ENCODE measurements at regions not wholly inside any gene's neighbourhood (a gene's known extent, or its start where the extent isn't known, plus 50 kb on each side); places are given as distances from the start of the nearest gene placed in this dataset.
"Not testable (repeated sequence)": the region's sequence is repeated elsewhere in the genome, so short reads cannot be mapped to it uniquely, and the experiment has no call there.

DNA sequence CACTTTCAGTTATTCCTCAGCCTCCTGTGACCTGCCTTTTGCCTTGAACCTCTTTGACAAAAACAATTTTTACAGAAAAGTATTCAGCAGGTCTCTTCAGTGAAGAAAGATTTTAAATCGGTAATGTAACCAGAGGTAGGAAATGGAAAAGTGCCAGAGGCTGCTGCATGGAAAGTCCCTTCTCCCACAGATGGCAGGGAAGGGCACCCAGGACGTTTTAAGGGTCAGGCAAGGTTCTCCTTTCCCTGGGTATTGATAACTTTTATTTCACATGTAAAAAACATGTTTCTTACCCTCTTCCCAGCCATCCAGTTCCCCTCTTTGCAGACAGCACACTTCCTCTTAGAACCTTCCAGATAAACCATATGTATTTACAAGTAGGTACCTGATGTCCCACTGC, 185.6 kb downstream of the OR4M2 start:
- H3K27me3 ChIP-seq (ENCODE audit: low read length): no peaks in the 10 kb centered on the region
- no peaks in the 10 kb centered on the region for H3K36me3 ChIP-seq (ENCODE audit: insufficient read depth, low read length)
- H3K9me2 ChIP-seq (replicated peaks; ENCODE audit: insufficient read depth, low read length): no peaks in the 10 kb centered on the region
- H4K20me1 ChIP-seq (ENCODE audit: insufficient read depth, low read depth, low read length): no peaks in the 10 kb centered on the region
- H3K4me1 ChIP-seq (ENCODE audit: low read length): no peaks in the 10 kb centered on the region
- DNase-seq: no peak
- H3K9ac ChIP-seq (ENCODE audit: low read length): no peak overlapping the region
- H3K27ac ChIP-seq (ENCODE audit: low read length): no peak overlapping the region
- no peak overlapping the region for H3K4me2 ChIP-seq (ENCODE audit: low read depth, low read length, poor library complexity, severe bottlenecking)
- no peak overlapping the region for H2AFZ ChIP-seq (ENCODE audit: low read length)
- no peaks in the 10 kb centered on the region for H3K79me2 ChIP-seq (ENCODE audit: low read length)
- no peaks in the 10 kb centered on the region for H3K9me3 ChIP-seq (ENCODE audit: low read length)
- H3K4me3 ChIP-seq (ENCODE audit: low read length): no peak overlapping the region

DNA sequence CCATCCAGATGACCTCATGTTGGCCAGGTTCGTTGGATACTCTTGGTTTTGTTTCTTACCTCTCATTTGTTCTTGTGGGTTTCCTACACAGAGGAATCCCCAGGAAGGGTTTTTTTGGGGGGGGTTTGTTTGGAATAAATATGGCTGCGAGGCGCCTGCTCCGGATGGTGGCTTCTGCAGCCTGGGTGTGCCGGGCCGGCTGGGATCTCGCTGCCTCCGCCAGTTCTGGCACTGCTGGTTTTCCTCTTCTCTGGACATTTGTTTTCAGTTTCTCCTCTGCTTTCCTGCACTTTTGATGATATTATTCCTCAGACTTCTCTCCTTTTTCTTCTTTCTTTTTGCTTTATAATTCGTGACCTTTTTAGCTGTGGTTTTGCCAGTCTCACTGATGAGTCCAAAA, 187.4 kb downstream of the OR4M2 start:
- Histone ChIP-seq H3K27ac (ENCODE audit: low read length) (no peak overlapping the region), H3K4me1 (ENCODE audit: low read length) (no peaks in the 10 kb centered on the region), H3K9ac (ENCODE audit: low read length) (no peak overlapping the region), H3K9me2 (replicated peaks; ENCODE audit: insufficient read depth, low read length) (no peaks in the 10 kb centered on the region), H3K4me2 (ENCODE audit: low read depth, low read length, poor library complexity, severe bottlenecking) (no peak overlapping the region), H3K4me3 (ENCODE audit: low read length) (no peak overlapping the region), H3K27me3 (ENCODE audit: low read length) (no peaks in the 10 kb centered on the region), H3K36me3 (ENCODE audit: insufficient read depth, low read length) (no peaks in the 10 kb centered on the region), H3K9me3 (ENCODE audit: low read length) (no peaks in the 10 kb centered on the region), H4K20me1 (ENCODE audit: insufficient read depth, low read depth, low read length) (no peaks in the 10 kb centered on the region), H3K79me2 (ENCODE audit: low read length) (no peaks in the 10 kb centered on the region), H2AFZ (ENCODE audit: low read length) (no peak overlapping the region)
- no peak for DNase-seq

DNA sequence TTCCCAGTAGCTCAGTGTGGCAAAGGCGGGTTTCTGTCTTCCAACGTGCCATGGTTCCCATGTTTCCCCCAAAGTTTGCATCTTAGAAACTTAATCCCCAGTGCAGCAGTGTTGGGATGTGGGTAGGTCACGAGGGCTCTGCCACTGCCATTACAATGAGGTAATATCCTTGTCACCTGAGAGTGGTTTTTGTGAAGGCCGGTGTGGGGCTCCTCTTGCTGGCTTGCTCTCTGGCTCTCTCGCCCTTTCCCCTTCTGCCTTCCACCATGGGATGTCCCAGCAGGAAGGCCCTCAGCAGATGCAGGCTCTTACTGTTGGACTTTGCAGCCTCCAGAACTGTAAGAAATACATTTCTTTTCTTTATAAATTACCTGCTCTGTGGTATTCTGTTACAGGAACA, 187.9 kb downstream of the OR4M2 start:
- DNase-seq; H3K4me3 ChIP-seq (ENCODE audit: low read length); H3K9me2 ChIP-seq (replicated peaks; ENCODE audit: insufficient read depth, low read length); H3K4me2 ChIP-seq (ENCODE audit: low read depth, low read length, poor library complexity, severe bottlenecking); H2AFZ ChIP-seq (ENCODE audit: low read length); H3K79me2 ChIP-seq (ENCODE audit: low read length); H3K27me3 ChIP-seq (ENCODE audit: low read length); H3K4me1 ChIP-seq (ENCODE audit: low read length); H3K9me3 ChIP-seq (ENCODE audit: low read length); H4K20me1 ChIP-seq (ENCODE audit: insufficient read depth, low read depth, low read length); H3K9ac ChIP-seq (ENCODE audit: low read length); H3K36me3 ChIP-seq (ENCODE audit: insufficient read depth, low read length); H3K27ac ChIP-seq (ENCODE audit: low read length): not testable (repeated sequence)

DNA sequence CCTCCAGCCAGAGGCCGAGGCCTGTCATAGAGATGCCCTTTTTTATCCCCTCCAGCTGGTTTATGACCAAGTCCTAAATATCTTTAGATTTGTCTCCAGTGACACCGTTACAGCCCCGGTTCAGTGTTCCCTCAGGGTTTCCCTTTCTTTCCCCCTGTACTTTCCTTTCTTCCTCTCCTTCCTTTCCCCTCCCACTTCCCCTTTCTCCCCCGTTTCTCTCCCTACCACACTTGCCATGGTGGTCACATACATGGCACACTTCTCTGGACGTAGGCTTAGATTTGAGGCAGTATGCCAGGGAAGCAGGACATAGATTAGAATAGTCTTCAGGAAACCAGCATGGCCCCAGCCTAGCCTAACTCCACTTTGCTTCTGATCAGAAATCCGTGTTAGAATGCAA, 188.3 kb downstream of the OR4M2 start:
- not testable (repeated sequence) for H3K4me1 ChIP-seq (ENCODE audit: low read length); H3K79me2 ChIP-seq (ENCODE audit: low read length); H3K27ac ChIP-seq (ENCODE audit: low read length); H3K9ac ChIP-seq (ENCODE audit: low read length); H4K20me1 ChIP-seq (ENCODE audit: insufficient read depth, low read depth, low read length); H3K9me2 ChIP-seq (replicated peaks; ENCODE audit: insufficient read depth, low read length); H3K27me3 ChIP-seq (ENCODE audit: low read length); DNase-seq; H3K4me3 ChIP-seq (ENCODE audit: low read length); H3K9me3 ChIP-seq (ENCODE audit: low read length); H2AFZ ChIP-seq (ENCODE audit: low read length); H3K4me2 ChIP-seq (ENCODE audit: low read depth, low read length, poor library complexity, severe bottlenecking); H3K36me3 ChIP-seq (ENCODE audit: insufficient read depth, low read length)

DNA sequence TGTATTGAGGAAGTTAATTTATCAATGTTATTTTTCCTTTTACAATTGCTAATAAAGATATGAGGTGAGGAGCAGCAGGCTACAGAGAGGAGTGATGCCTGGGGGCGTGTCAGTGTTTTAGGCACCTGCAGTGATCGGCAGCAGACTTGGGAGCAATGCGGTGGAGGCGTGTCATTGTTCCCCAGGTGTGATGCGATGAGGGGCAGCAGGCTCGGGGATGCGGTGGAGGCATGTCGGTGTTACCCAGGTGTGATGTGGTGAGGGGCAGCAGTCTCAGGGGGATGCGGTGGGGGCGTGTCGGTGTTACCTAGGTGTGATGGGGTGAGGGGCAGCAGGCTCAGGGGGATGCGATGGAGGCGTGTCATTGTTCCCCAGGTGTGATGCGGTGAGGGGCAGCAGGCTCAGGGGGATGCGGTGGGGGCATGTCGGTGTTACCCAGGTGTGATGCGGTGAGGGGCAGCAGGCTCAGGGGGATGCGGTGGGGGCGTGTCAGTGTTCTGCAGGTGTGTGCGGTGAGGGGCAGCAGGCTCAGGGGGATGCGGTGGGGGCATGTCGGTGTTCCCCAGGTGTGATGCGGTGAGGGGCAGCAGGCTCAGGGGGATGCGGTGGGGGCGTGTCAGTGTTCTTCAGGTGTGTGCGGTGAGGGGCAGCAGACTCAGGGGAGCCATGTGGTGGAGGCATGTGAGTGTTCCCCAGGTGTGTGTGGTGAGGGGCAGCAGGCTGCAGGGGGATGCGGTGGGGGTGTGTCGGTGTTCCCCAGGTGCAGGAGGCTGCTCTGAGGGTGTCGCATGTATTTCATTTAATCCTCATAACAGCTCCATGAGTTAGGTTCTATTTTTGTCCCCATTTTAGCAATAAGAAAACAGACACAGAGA, 186.2 kb upstream of the GOLGA6L22 start:
- not testable (repeated sequence) for H3K9me3 ChIP-seq (ENCODE audit: low read length); H3K27me3 ChIP-seq (ENCODE audit: low read length); H4K20me1 ChIP-seq (ENCODE audit: insufficient read depth, low read depth, low read length); H3K4me2 ChIP-seq (ENCODE audit: low read depth, low read length, poor library complexity, severe bottlenecking); H3K36me3 ChIP-seq (ENCODE audit: insufficient read depth, low read length); H3K79me2 ChIP-seq (ENCODE audit: low read length); H3K4me3 ChIP-seq (ENCODE audit: low read length); H3K9ac ChIP-seq (ENCODE audit: low read length); H3K9me2 ChIP-seq (replicated peaks; ENCODE audit: insufficient read depth, low read length); H3K27ac ChIP-seq (ENCODE audit: low read length); H2AFZ ChIP-seq (ENCODE audit: low read length); DNase-seq; H3K4me1 ChIP-seq (ENCODE audit: low read length)

DNA sequence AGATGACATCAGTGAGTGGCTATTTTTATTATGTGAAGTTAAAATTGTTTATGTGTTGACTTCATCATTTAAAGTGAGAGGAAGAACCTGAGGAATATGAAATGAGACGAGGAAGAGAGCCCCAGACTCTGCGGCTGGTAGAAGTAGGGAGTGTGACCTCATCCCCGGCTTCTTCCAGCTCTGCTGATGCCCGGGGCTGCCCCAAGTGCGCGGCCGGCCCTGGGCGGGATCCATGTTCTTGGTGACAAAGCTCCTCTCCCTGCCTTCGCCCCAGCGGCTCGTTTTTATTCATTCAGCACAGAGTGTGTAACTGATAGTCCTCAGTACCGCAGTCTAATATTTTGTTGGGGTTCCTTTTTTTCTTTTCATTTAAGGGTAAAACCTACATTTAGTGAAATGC, 185.5 kb upstream of the GOLGA6L22 start:
- not testable (repeated sequence) for H4K20me1 ChIP-seq (ENCODE audit: insufficient read depth, low read depth, low read length); H3K4me2 ChIP-seq (ENCODE audit: low read depth, low read length, poor library complexity, severe bottlenecking); H3K4me3 ChIP-seq (ENCODE audit: low read length); H3K9me2 ChIP-seq (replicated peaks; ENCODE audit: insufficient read depth, low read length); H3K9me3 ChIP-seq (ENCODE audit: low read length); DNase-seq; H3K4me1 ChIP-seq (ENCODE audit: low read length); H3K27ac ChIP-seq (ENCODE audit: low read length); H3K36me3 ChIP-seq (ENCODE audit: insufficient read depth, low read length); H3K79me2 ChIP-seq (ENCODE audit: low read length); H2AFZ ChIP-seq (ENCODE audit: low read length); H3K9ac ChIP-seq (ENCODE audit: low read length); H3K27me3 ChIP-seq (ENCODE audit: low read length)

DNA sequence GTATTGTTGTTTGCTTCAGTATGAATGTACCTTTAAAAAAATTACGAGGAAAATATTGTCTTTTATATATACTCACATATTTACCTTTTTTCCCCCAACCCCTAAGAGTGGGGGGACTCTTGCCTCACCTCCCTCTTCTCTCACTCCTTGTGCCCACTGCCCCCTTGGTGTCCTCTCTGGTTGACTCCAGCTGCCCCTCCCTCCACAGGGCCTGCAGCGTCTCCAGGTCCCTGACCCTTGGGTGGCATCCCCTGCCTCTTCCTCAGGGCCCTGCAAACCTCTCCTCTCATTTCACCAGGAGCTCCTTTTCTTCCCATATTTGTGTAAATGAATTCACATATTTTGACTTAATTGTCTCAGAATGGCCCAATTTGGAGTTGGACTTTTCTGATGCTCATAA, 184.3 kb upstream of the GOLGA6L22 start:
- not testable (repeated sequence) for H3K27ac ChIP-seq (ENCODE audit: low read length); H3K4me1 ChIP-seq (ENCODE audit: low read length); H3K9me3 ChIP-seq (ENCODE audit: low read length); H3K9ac ChIP-seq (ENCODE audit: low read length); H3K4me3 ChIP-seq (ENCODE audit: low read length); H2AFZ ChIP-seq (ENCODE audit: low read length); H3K27me3 ChIP-seq (ENCODE audit: low read length); H3K36me3 ChIP-seq (ENCODE audit: insufficient read depth, low read length); H3K4me2 ChIP-seq (ENCODE audit: low read depth, low read length, poor library complexity, severe bottlenecking); DNase-seq; H3K79me2 ChIP-seq (ENCODE audit: low read length); H3K9me2 ChIP-seq (replicated peaks; ENCODE audit: insufficient read depth, low read length); H4K20me1 ChIP-seq (ENCODE audit: insufficient read depth, low read depth, low read length)

DNA sequence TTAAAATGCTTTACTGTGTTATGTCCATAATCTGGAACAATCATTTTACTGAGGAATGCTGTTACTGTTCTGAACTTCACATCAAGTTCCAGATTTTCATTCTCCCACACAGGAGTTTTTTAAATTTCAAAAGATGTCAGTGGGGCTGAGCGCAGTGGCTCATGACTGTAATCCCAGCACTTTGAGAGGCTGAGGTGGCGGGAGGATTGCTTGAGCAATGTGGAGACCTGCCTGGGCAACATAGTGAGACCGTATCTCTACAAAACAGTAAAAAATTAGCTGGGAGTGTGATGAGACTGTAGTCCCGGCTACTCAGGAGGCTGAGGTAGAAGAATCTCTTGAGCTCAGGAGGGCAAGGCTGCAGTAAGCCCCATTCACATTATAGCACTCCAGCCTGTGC, 177.9 kb upstream of the GOLGA6L22 start:
- not testable (repeated sequence) for H4K20me1 ChIP-seq (ENCODE audit: insufficient read depth, low read depth, low read length); H3K4me1 ChIP-seq (ENCODE audit: low read length); H3K27ac ChIP-seq (ENCODE audit: low read length); H3K9me3 ChIP-seq (ENCODE audit: low read length); H3K9me2 ChIP-seq (replicated peaks; ENCODE audit: insufficient read depth, low read length); H3K4me3 ChIP-seq (ENCODE audit: low read length); DNase-seq; H3K27me3 ChIP-seq (ENCODE audit: low read length); H3K4me2 ChIP-seq (ENCODE audit: low read depth, low read length, poor library complexity, severe bottlenecking); H3K79me2 ChIP-seq (ENCODE audit: low read length); H2AFZ ChIP-seq (ENCODE audit: low read length); H3K9ac ChIP-seq (ENCODE audit: low read length); H3K36me3 ChIP-seq (ENCODE audit: insufficient read depth, low read length)

Data from Karpas-422 (cell line).